K562 (cell line): ENCODE measurements at regions not wholly inside any gene's neighbourhood (a gene's known extent, or its start where the extent isn't known, plus 50 kb on each side); places are given as distances from the start of the nearest gene placed in this dataset.

Experiments
- ATAC-seq: fragments of 200-7000 bp; cut with Tn5 transposase; 3 replicates; pipeline ENCODE4 v1.9.1; 2020; ENCODE audit warnings: moderate library complexity
- BruUV-seq: library from RNA; stranded (reverse); fragments of 400-500 nt; replicated peaks from 2 replicates; lab custom pipeline; 2021; lab: Mats Ljungman, UMichigan
- CTCF ChIA-PET: fragments of 300-600 bp; formaldehyde crosslinking; extraction: SDS; loops from one replicate; lab custom pipeline; 2021; ENCODE audit warnings: low intra/inter-chr PET ratio; lab: Yijun Ruan, JAX
- POLR2A ChIA-PET: fragments of 300-600, 350-650 bp; sonication (Branson Sonifier 250); formaldehyde crosslinking; extraction: SDS; loops from one replicate; lab custom pipeline; 2021; ENCODE audit warnings: antibody characterized with exemption, inconsistent platforms; lab: Yijun Ruan, JAX
- DNase-seq, 4 experiments: peaks; one replicate each; pipeline versions ENCODE4 v3.0.0 to v3.0.0-alpha.2; 2011 to 2018; ENCODE audit warnings: low spot score in 3 of 4, mixed read lengths in 3 of 4; ENCODE audit errors: extremely low read depth in 1 of 4
- FAIRE-seq: peaks from 2 replicates; lab custom pipeline; 2011; peaks lifted over from hg19 to GRCh38; lab: Jason Lieb, UNC
- H2AFZ ChIP-seq: 2 replicates; pipeline ENCODE4 v1.6.0; 2011; ENCODE audit warnings: low read depth, low read length, control low read depth, inconsistent platforms
- H3K27ac ChIP-seq: fragments of 200-600 bp; 3 replicates; pipeline ENCODE4 v1.8.0; 2011; ENCODE audit warnings: low read depth, mild to moderate bottlenecking, control low read depth, inconsistent platforms, low read length, moderate library complexity, mixed read lengths; ENCODE audit errors: extremely low read depth
- H3K27me3 ChIP-seq, 2 experiments: fragments of 300-600 bp in 1 of 2; 2 replicates in 1 of 2; 3 replicates in 1 of 2; pipeline versions ENCODE4 v1.6.0 to v1.8.0; 2011; ENCODE audit warnings: inconsistent platforms in 2 of 2, low read length in 2 of 2, mild to moderate bottlenecking in 1 of 2, mixed read lengths in 1 of 2, moderate library complexity in 1 of 2; ENCODE audit not compliant: control insufficient read depth in 2 of 2, insufficient read depth in 2 of 2
- H3K36me3 ChIP-seq: fragments of 300-600 bp; 3 replicates; pipeline ENCODE4 v1.8.0; 2011; ENCODE audit warnings: mild to moderate bottlenecking, low read length, inconsistent platforms; ENCODE audit not compliant: control insufficient read depth, insufficient read depth
- H3K4me1 ChIP-seq, 2 experiments: fragments of 200-600 bp in 1 of 2; replicated peaks in 1 of 2; 2 replicates in 1 of 2; 3 replicates in 1 of 2; pipeline versions ENCODE4 v1.5.1 to v1.8.0; 2011; ENCODE audit warnings: inconsistent platforms in 2 of 2, low read length in 2 of 2, mild to moderate bottlenecking in 1 of 2, mixed read lengths in 1 of 2, moderate library complexity in 1 of 2; ENCODE audit not compliant: control insufficient read depth in 2 of 2, insufficient read depth in 2 of 2
- H3K4me2 ChIP-seq: 2 replicates; pipeline ENCODE4 v1.6.1; 2011; ENCODE audit warnings: low read length, control low read depth, inconsistent platforms, mixed read lengths; ENCODE audit not compliant: insufficient read depth
- H3K4me3 ChIP-seq: fragments of 200-600 bp; sonication (generic), shearing (Covaris generic); 2 replicates; pipeline ENCODE4 v1.5.1; 2016; ENCODE audit warnings: control low read depth, inconsistent platforms
- H3K79me2 ChIP-seq: fragments of 200-600 bp; 3 replicates; pipeline ENCODE4 v1.8.0; 2011; ENCODE audit warnings: low read length, inconsistent platforms; ENCODE audit not compliant: control insufficient read depth, insufficient read depth
- H3K9ac ChIP-seq, 2 experiments: 2 replicates each; pipeline versions ENCODE4 v1.6.0 to v1.6.1; 2011; ENCODE audit warnings: low read depth in 2 of 2, low read length in 2 of 2, control low read depth in 1 of 2, inconsistent platforms in 1 of 2, mild to moderate bottlenecking in 1 of 2, mixed read lengths in 1 of 2; ENCODE audit not compliant: insufficient read depth in 1 of 2
- H3K9me1 ChIP-seq: one replicate; pipeline ENCODE4 v1.6.0; 2011; ENCODE audit warnings: inconsistent platforms, mild to moderate bottlenecking, low read length, moderate library complexity; ENCODE audit not compliant: control insufficient read depth, insufficient read depth
- H3K9me3 ChIP-seq: replicated peaks from 2 replicates; pipeline ENCODE4 v1.5.1; 2011; ENCODE audit warnings: low read depth, low read length, inconsistent platforms; ENCODE audit not compliant: control insufficient read depth, insufficient read depth
- H4K20me1 ChIP-seq: replicated peaks from 2 replicates; pipeline ENCODE4 v1.6.1; 2011; ENCODE audit warnings: low read length, inconsistent platforms, mixed read lengths; ENCODE audit not compliant: control insufficient read depth, insufficient read depth
- CEBPB ChIP-seq: fragments of 450-650 bp; IDR thresholded peaks from 2 replicates; pipeline ENCODE4 v1.6.1; 2016; ENCODE audit warnings: missing genetic modification characterization, missing compliant biosample characterization
- HMG20A ChIP-seq: fragments of 450-650 bp; formaldehyde crosslinking; conservative IDR thresholded peaks from 2 replicates; pipeline ENCODE4 v1.4.0; 2020; ENCODE audit warnings: mild to moderate bottlenecking, mixed read lengths
- MEF2D ChIP-seq: conservative IDR thresholded peaks from 2 replicates; pipeline ENCODE4 v1.6.1; 2016; ENCODE audit warnings: low read depth, missing genetic modification characterization, missing compliant biosample characterization
- MLX ChIP-seq, 2 experiments: fragments of 450-650 bp in 1 of 2; sonication (generic) in 1 of 2; formaldehyde crosslinking; conservative IDR thresholded peaks; 2 replicates each; pipeline versions ENCODE4 v1.4.0 to v1.8.1; 2020 to 2022; ENCODE audit warnings: mild to moderate bottlenecking in 1 of 2, missing genetic modification reagents in 1 of 2
- MNT ChIP-seq, 2 experiments: fragments of 450-650 bp; conservative IDR thresholded peaks; 2 replicates each; pipeline ENCODE4 v1.6.1; 2017; ENCODE audit warnings: mild to moderate bottlenecking in 2 of 2, moderate library complexity in 2 of 2
- POU5F1 ChIP-seq: fragments of 150-350 bp; IDR thresholded peaks from 2 replicates; pipeline ENCODE4 v1.6.1; 2014; ENCODE audit warnings: borderline replicate concordance, low read length, low read depth, mild to moderate bottlenecking; ENCODE audit not compliant: partially characterized antibody
- ZBTB17 ChIP-seq: fragments of 450-650 bp; formaldehyde crosslinking; IDR thresholded peaks from 2 replicates; pipeline ENCODE4 v1.4.0; 2020; ENCODE audit warnings: mild to moderate bottlenecking
- ZBTB40 ChIP-seq, 2 experiments: fragments of 450-650 bp in 1 of 2; sonication (generic) in 1 of 2; formaldehyde crosslinking in 1 of 2; IDR thresholded peaks; 2 replicates each; pipeline versions ENCODE4 v1.7.1 to v1.9.0; 2016 to 2022; ENCODE audit warnings: inconsistent platforms in 1 of 2, mild to moderate bottlenecking in 1 of 2, missing genetic modification reagents in 1 of 2
- ZNF561 ChIP-seq: fragments of 450-650 bp; formaldehyde crosslinking; conservative IDR thresholded peaks from 2 replicates; pipeline ENCODE4 v1.4.0; 2020; ENCODE audit warnings: mild to moderate bottlenecking, moderate library complexity
- ZNF584 ChIP-seq: fragments of 200-800 bp; sonication (Bioruptor generic); IDR thresholded peaks from 2 replicates; pipeline ENCODE4 v1.6.1; 2016; ENCODE audit warnings: low read depth, mild to moderate bottlenecking, missing genetic modification characterization, missing compliant biosample characterization
- ZNF717 ChIP-seq: fragments of 250-450 bp; sonication (Bioruptor Pico); IDR thresholded peaks from 2 replicates; pipeline ENCODE4 v1.5.0; 2021
- ZNF76 ChIP-seq: fragments of 250-450 bp; sonication (Bioruptor Pico); IDR thresholded peaks from 2 replicates; pipeline ENCODE4 v1.4.0; 2020; ENCODE audit warnings: mild to moderate bottlenecking, moderate library complexity, borderline replicate concordance
- WGBS: fragments of 100-300 bp; shearing (Covaris generic); methylation state at CpG from one replicate; pipeline ENCODE4 v1.1.6; 2016; ENCODE audit warnings: low coverage, mixed read lengths; ENCODE audit not compliant: insufficient coverage; ENCODE audit errors: missing lambda C conversion rate; 5-methylcytosine and 5-hydroxymethylcytosine counted together
- in situ Hi-C: fragments of 300-500 bp; cut with MboI; formaldehyde crosslinking; loops from 4 replicates; pipeline ENCODE4 v1.15.0; 2018; ENCODE audit warnings: inconsistent platforms, mixed read lengths
- intact Hi-C: fragments of 100-400 bp; cut with micrococcal nuclease; formaldehyde crosslinking; loops from 2 replicates; pipeline ENCODE4 v1.14.2; 2022

- intact Hi-C loops (no loop called here), in situ Hi-C loops (no loop called here)
- H4K20me1 ChIP-seq: no peaks in the 10 kb centered on the region
- H2AFZ ChIP-seq: no peak overlapping the region
- no peaks in the 10 kb centered on the region for H3K36me3 ChIP-seq
- H3K27ac ChIP-seq: no peak overlapping the region
- no peaks in the 10 kb centered on the region for H3K9me3 ChIP-seq
- WGBS: 6% methylated on average over 3 of the region's 3 CpGs
- ATAC-seq (no peak), DNase-seq (no peak), FAIRE-seq (no peak)
- POLR2A ChIA-PET: no interaction called here
- BruUV-seq: no TSS peak
- CTCF ChIA-PET: no interaction called here
- H3K4me3 ChIP-seq: no peak overlapping the region
- no peaks in the 10 kb centered on the region for H3K27me3 ChIP-seq
- no peaks in the 10 kb centered on the region for H3K79me2 ChIP-seq
- no peaks in the 10 kb centered on the region for H3K9me1 ChIP-seq
- no peak overlapping the region for H3K9ac ChIP-seq
- no peak overlapping the region for H3K4me2 ChIP-seq
- no peaks in the 10 kb centered on the region for H3K4me1 ChIP-seq
- TF ChIP-seq MEF2D (tag) (no peak), ZBTB40 (IDR thresholded peaks at IDR 0.05) (no peak), ZBTB40 (CRISPR knock-in tag; IDR thresholded peaks at IDR 0.05) (no peak), ZNF717 (CRISPR knock-in tag) (no peak), ZBTB17 (CRISPR knock-in tag) (no peak), POU5F1 (no peak), ZNF561 (no peak), MLX (CRISPR knock-in tag; conservative IDR thresholded peaks at IDR 0.05) (no peak), MNT (conservative IDR thresholded peaks at IDR 0.05) (no peak), ZNF76 (no peak), CEBPB (no peak), ZNF584 (no peak), HMG20A (CRISPR knock-in tag) (no peak)
Observed at GRCh38 chr2:200063155-200063554, 107.8 kb downstream of the MAIP1 start.
